ENCODE measurements at regions not wholly inside any gene's neighbourhood (a gene's known extent, or its start where the extent isn't known, plus 50 kb on each side); places are given as distances from the start of the nearest gene placed in this dataset.
"Not testable (repeated sequence)": the region's sequence is repeated elsewhere in the genome, so short reads cannot be mapped to it uniquely, and the experiment has no call there.

GRCh38 chr3:162411556-162411955 is 914.9 kb downstream of the OTOL1 start:
- TF ChIP-seq, protein P1, sequence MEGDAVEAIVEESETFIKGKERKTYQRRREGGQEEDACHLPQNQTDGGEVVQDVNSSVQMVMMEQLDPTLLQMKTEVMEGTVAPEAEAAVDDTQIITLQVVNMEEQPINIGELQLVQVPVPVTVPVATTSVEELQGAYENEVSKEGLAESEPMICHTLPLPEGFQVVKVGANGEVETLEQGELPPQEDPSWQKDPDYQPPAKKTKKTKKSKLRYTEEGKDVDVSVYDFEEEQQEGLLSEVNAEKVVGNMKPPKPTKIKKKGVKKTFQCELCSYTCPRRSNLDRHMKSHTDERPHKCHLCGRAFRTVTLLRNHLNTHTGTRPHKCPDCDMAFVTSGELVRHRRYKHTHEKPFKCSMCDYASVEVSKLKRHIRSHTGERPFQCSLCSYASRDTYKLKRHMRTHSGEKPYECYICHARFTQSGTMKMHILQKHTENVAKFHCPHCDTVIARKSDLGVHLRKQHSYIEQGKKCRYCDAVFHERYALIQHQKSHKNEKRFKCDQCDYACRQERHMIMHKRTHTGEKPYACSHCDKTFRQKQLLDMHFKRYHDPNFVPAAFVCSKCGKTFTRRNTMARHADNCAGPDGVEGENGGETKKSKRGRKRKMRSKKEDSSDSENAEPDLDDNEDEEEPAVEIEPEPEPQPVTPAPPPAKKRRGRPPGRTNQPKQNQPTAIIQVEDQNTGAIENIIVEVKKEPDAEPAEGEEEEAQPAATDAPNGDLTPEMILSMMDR (conservative IDR thresholded peaks at IDR 0.05; ENCODE audit: low read depth, low read length) = not testable (repeated sequence)
- not testable (repeated sequence) for TF ChIP-seq EZH2 (IDR thresholded peaks at IDR 0.05; ENCODE audit: borderline replicate concordance, low read depth, low read length, poor library complexity, severe bottlenecking)

Data from A673 (cell line).